Activated CD4-positive, alpha-beta memory T cell treated with anti-CD3 and anti-CD28 coated beads for 36 hours (primary cell): ENCODE measurements at regions not wholly inside any gene's neighbourhood (a gene's known extent, or its start where the extent isn't known, plus 50 kb on each side); places are given as distances from the start of the nearest gene placed in this dataset.

Experiments
- CTCF ChIA-PET: fragments of 350-600 bp; sonication (Branson Sonifier 250); formaldehyde crosslinking; loops from one replicate; lab custom pipeline; 2021; ENCODE audit warnings: antibody characterized with exemption, inconsistent platforms; lab: Charles Lee
- POLR2A ChIA-PET: fragments of 350-600 bp; sonication (Branson Sonifier 250); formaldehyde crosslinking; loops from one replicate; lab custom pipeline; 2021; ENCODE audit warnings: antibody characterized with exemption; lab: Charles Lee
- DNase-seq: peaks from one replicate; pipeline ENCODE4 v3.0.0-alpha.2; 2020
- H3K27ac Mint-ChIP-seq: one replicate; pipeline ENCODE4 v1.8.0; 2021; ENCODE audit warnings: mixed read lengths
- H3K27me3 Mint-ChIP-seq: one replicate; pipeline ENCODE4 v1.8.0; 2021; ENCODE audit warnings: mixed read lengths
- H3K36me3 Mint-ChIP-seq: one replicate; pipeline ENCODE4 v1.8.0; 2021; ENCODE audit warnings: mixed read lengths
- H3K4me1 Mint-ChIP-seq: one replicate; pipeline ENCODE4 v1.8.0; 2021; ENCODE audit warnings: low read depth, mixed read lengths
- H3K4me3 Mint-ChIP-seq: one replicate; pipeline ENCODE4 v1.8.0; 2021; ENCODE audit warnings: mild to moderate bottlenecking, mixed read lengths
- H3K9me3 Mint-ChIP-seq: one replicate; pipeline ENCODE4 v1.8.0; 2021; ENCODE audit warnings: mixed read lengths
- intact Hi-C: fragments of 100-400 bp; cut with micrococcal nuclease; formaldehyde crosslinking; loops from one replicate; pipeline ENCODE4 v1.15.1; 2023

DNA sequence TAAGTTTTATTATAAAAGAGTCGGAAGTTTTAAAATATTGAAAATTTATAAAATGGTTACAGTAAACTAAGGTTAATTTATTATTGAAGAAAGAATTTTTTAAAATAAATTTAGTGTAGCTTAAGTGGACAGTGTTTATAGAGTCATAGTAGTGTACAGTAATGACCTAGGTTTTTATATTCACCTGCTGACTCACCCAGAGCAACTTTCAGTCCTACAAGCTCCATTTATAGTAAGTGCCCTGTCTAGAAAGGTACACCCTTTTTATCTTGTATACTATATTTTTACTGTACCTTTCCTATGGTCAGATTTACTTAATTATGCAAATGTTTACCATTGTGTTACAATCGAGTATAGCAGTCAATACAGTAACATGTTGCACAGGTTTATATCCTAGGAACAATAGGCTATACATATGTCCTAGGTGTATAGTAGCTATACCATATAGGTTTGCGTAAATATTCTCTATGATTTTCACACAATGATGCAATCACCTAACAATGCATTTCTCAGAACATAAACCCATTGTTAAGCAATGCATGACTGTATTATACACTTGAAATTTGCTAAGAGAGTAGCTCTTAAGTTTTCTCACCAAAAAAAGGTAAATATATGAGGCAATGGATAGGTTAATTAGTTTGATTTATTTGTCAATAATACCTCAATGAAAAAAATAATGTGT lies 106.9 kb upstream of the CD96 start:
- no peaks in the 10 kb centered on the region for H3K36me3 Mint-ChIP-seq
- intact Hi-C loops: no loop called here
- H3K27ac Mint-ChIP-seq: no peak overlapping the region
- H3K4me1 Mint-ChIP-seq: no peaks in the 10 kb centered on the region
- H3K9me3 Mint-ChIP-seq: peaks cover 3% of the 10 kb centered on the region
- H3K27me3 Mint-ChIP-seq: no peaks in the 10 kb centered on the region
- DNase-seq: no peak
- ChIA-PET CTCF (no interaction called here), POLR2A (no interaction called here)
- no peak overlapping the region for H3K4me3 Mint-ChIP-seq

DNA sequence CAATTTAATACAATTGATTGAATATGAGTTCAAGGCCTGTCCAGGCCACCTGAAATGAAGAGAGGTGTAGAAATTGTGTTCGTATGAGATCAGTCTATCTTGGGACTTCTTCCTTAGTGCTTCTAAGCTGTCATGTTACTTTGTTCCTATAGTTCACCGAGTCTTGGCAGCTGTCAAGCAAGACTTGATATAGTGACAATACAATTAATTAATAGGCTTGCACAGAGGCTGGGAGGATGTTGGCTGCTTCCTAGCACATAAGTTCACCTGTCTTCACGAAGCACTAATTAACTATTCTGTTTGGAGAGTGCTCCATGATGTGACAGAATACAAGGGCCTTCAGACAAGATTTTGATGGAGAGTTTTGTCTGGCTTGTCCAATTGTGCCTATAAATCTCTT lies 103.7 kb upstream of the CD96 start:
- Mint-ChIP-seq H3K36me3 (no peaks in the 10 kb centered on the region), H3K4me3 (no peak overlapping the region), H3K27ac (no peak overlapping the region), H3K4me1 (no peaks in the 10 kb centered on the region), H3K27me3 (no peaks in the 10 kb centered on the region), H3K9me3 (peaks cover 3% of the 10 kb centered on the region)
- ChIA-PET CTCF (no interaction called here), POLR2A (no interaction called here)
- DNase-seq: no peak
- intact Hi-C loops: no loop called here

DNA sequence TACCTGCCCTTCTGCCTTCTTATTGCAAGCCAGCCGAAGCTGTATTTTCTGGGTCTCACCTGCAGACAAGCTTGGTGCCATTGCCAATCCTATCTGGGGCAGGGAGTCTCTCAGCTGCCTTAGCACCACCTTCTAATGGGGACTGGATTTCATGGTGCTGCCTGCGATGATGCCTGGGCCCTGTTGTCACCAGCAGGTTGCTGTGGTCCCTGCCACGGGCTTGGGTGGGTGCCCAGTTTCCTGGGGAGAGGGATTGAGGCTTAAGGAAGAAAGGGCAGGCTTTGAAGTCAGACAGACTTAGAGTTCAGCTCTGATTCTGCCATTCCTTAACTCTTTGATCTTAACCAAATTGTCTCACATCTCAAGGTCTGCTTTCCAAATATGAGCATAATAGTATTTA lies 87.4 kb upstream of the CD96 start:
- Mint-ChIP-seq H3K9me3 (no peaks in the 10 kb centered on the region), H3K4me3 (no peak overlapping the region), H3K27me3 (no peaks in the 10 kb centered on the region), H3K36me3 (no peaks in the 10 kb centered on the region), H3K4me1 (no peaks in the 10 kb centered on the region), H3K27ac (no peak overlapping the region)
- CTCF ChIA-PET: no interaction called here
- no peak for DNase-seq
- POLR2A ChIA-PET: no interaction called here
- intact Hi-C loops: no loop called here

DNA sequence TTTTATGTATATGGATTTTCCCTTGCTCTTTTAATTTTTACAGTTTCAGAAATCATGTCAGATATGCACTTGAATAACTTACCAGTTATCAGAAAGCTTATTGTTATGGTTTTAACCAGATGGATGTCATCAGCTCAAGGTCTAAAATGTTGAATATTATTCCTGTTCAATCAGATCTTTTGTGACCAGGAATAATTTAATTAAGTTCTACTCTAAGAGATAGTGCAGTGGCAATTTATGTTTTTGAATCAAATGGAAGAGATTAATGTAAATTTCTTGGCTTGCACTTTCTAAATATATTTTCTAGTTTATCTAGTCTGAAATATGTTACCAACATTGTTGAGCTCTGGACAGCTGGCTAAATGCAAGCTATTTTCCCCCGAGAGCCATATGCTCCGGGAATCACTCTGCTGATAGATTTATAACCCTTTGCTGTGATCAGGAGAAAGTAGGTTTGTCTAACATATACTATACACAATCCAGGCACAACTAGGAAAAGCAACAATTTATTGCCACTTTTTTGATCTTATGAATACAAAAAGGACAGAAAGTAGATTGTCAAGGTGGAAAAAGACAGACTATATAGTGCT lies 76.8 kb upstream of the CD96 start:
- Mint-ChIP-seq H3K36me3 (no peaks in the 10 kb centered on the region), H3K27ac (no peak overlapping the region), H3K27me3 (no peaks in the 10 kb centered on the region), H3K9me3 (peaks cover 4% of the 10 kb centered on the region), H3K4me1 (peaks cover 2% of the 10 kb centered on the region), H3K4me3 (no peak overlapping the region)
- DNase-seq: no peak
- POLR2A ChIA-PET: interaction anchor here (0.5 kb wide), 1 partner anchor 26 kb away, joined by 3 read pairs; no protein-coding TSS in a partner anchor
- intact Hi-C loops: no loop called here
- CTCF ChIA-PET: no interaction called here

DNA sequence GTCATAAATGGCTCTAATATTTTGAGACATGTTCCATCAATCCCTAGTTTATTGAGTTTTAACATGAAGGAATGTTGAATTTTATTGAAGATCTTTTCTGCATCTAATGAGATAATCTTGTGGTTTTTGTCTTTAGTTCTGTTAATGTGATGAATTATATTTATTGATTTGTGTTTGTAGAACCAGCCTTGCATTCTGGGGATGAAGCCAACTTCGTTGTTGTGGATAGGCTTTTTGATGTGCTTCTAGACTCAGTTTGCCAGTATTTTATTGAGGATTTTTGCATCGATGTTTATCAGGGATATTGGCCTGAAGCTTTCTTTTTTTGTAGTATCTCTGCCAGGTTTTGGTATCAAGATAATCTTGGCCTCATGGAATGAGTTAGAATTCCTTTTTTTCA lies 72.0 kb upstream of the CD96 start:
- intact Hi-C loops: no loop called here
- Mint-ChIP-seq H3K4me1 (peaks cover under 1% of the 10 kb centered on the region), H3K4me3 (no peak overlapping the region), H3K9me3 (peaks cover 6% of the 10 kb centered on the region), H3K27ac (no peak overlapping the region), H3K36me3 (no peaks in the 10 kb centered on the region), H3K27me3 (no peaks in the 10 kb centered on the region)
- no peak for DNase-seq
- POLR2A ChIA-PET: no interaction called here
- CTCF ChIA-PET: no interaction called here

DNA sequence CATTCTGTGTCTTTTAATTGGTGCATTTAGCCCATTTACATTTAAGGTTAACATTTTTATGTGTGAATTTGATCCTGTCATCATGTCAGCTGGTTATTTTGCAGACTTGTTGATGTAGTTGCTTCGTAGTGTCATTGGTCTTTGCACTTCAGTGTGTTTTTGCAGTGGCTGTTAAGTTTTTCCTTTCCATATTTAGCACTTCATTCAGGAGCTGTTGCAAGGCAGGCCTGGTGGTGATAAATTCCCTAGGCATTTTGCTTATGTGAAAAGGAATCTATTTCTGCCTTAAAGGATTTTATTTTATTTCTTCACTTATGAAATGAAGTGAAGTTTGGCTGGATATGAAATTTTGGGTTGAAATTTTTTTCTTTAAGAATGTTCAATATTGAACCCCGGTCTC lies 70.2 kb upstream of the CD96 start:
- peaks cover 6% of the 10 kb centered on the region for H3K9me3 Mint-ChIP-seq
- H3K4me1 Mint-ChIP-seq: no peaks in the 10 kb centered on the region
- H3K27me3 Mint-ChIP-seq: no peaks in the 10 kb centered on the region
- intact Hi-C loops: no loop called here
- no peaks in the 10 kb centered on the region for H3K36me3 Mint-ChIP-seq
- DNase-seq: no peak
- ChIA-PET CTCF (no interaction called here), POLR2A (no interaction called here)
- no peak overlapping the region for H3K4me3 Mint-ChIP-seq
- no peak overlapping the region for H3K27ac Mint-ChIP-seq

DNA sequence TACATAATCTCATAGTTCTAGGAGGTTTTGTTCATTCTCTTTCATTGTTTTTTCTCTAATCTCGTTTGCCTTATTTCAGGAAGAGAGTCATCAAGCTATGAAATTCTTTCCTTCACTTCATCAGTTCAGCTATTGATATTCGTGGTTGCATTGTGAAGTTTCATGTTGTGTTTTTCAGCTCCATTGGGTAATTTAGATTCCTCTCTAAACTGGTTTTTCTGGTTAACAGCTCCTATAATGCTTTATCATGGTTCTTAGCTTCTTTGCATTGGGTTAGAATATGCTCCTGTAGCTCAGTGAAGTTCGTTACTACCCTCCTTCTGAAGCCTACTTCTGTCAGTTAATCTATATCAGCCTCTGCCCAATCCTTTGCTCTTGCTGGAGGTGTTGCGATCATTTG lies 69.4 kb upstream of the CD96 start:
- Mint-ChIP-seq H3K27me3 (peaks cover 3% of the 10 kb centered on the region), H3K9me3 (peaks cover 6% of the 10 kb centered on the region), H3K4me3 (no peak overlapping the region), H3K27ac (no peak overlapping the region), H3K36me3 (no peaks in the 10 kb centered on the region), H3K4me1 (no peaks in the 10 kb centered on the region)
- intact Hi-C loops: no loop called here
- CTCF ChIA-PET: no interaction called here
- no peak for DNase-seq
- POLR2A ChIA-PET: interaction anchor here (0.9 kb wide), 1 partner anchor 10 kb away, joined by 3 read pairs; no protein-coding TSS in a partner anchor

DNA sequence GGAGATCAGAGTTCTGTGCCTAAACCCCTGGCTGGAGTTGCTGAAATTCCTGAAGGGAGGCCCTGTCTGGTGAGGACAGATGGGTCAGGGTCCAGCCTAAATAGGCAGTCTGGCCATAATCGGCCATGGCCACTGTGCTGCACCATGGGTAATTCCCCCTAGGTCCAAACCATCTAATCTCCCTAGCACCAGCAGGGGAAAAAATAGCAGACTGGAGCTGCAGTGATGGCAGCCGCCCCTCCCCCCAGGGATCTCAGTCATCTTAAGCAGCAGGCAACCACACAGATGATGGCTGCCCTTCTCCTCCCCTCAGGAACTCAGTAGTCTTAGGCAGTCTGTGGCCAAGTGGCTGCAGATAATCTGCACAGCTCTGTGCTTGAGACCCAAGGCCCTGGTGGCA lies 68.4 kb upstream of the CD96 start:
- no peak for DNase-seq
- no peaks in the 10 kb centered on the region for H3K36me3 Mint-ChIP-seq
- POLR2A ChIA-PET: no interaction called here

GRCh38 chr3:111476701-111477100 lies 65.3 kb upstream of the CD96 start:
- ChIA-PET POLR2A (no interaction called here), CTCF (no interaction called here)
- Mint-ChIP-seq H3K4me1 (no peaks in the 10 kb centered on the region), H3K36me3 (no peaks in the 10 kb centered on the region), H3K4me3 (no peak overlapping the region), H3K27ac (no peak overlapping the region), H3K9me3 (no peaks in the 10 kb centered on the region), H3K27me3 (peaks cover 3% of the 10 kb centered on the region)
- DNase-seq: no peak
- intact Hi-C loops: no loop called here

More for the DNA sequence above, 68.4 kb upstream of the CD96 start:
- Mint-ChIP-seq H3K27me3 (peaks cover 3% of the 10 kb centered on the region), H3K9me3 (peaks cover 4% of the 10 kb centered on the region), H3K27ac (no peak overlapping the region), H3K4me1 (no peaks in the 10 kb centered on the region), H3K4me3 (no peak overlapping the region)
- intact Hi-C loops: no loop called here
- CTCF ChIA-PET: no interaction called here

DNA sequence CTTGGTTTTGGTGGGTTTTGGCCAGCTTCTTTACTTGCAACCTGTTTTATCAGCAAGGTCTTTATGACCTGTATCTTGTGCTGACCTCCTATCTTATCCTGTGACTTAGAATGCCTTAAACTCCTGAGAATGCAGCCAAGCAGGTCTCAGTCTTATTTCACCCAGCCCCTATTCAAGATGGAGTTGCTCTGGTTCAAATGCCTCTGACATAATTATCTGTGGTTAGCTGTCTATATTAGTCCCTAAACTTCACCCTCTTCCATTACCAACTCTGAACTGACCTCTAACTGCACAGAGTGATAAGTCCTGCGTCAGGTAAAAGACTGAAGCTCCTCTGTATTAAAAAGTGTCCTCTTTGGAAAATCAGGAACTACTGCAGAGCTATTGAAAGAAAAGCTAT lies 61.9 kb upstream of the CD96 start:
- no peak overlapping the region for H3K4me3 Mint-ChIP-seq
- H3K4me1 Mint-ChIP-seq: no peaks in the 10 kb centered on the region
- no peaks in the 10 kb centered on the region for H3K36me3 Mint-ChIP-seq
- no peak for DNase-seq
- peaks cover 3% of the 10 kb centered on the region for H3K27me3 Mint-ChIP-seq
- ChIA-PET CTCF (no interaction called here), POLR2A (no interaction called here)
- H3K27ac Mint-ChIP-seq: no peak overlapping the region
- intact Hi-C loops: no loop called here
- H3K9me3 Mint-ChIP-seq: no peaks in the 10 kb centered on the region

DNA sequence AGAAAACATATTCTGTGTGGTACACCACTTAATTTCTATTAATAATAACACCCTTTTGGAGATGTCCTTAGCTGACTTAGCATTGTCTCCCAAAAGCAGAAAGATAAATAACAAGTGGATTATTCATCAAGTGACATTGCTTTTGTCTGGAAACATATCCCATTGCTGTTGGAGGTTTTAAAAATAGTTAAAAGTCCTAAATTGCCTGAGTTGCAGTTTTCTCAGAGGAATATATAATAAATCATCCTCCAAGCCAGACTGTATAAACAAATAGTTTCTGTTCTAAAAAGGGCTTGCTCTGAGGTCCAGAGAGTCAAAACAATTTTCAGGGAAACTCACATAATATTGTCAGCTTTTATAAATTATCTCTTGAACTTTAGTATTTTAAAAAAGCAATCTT lies 60.4 kb upstream of the CD96 start:
- peaks cover 2% of the 10 kb centered on the region for H3K9me3 Mint-ChIP-seq
- no peaks in the 10 kb centered on the region for H3K36me3 Mint-ChIP-seq
- POLR2A ChIA-PET: no interaction called here
- DNase-seq: no peak
- intact Hi-C loops: no loop called here
- CTCF ChIA-PET: no interaction called here
- no peaks in the 10 kb centered on the region for H3K4me1 Mint-ChIP-seq
- H3K27me3 Mint-ChIP-seq: peaks cover 3% of the 10 kb centered on the region
- H3K4me3 Mint-ChIP-seq: no peak overlapping the region
- H3K27ac Mint-ChIP-seq: no peak overlapping the region

DNA sequence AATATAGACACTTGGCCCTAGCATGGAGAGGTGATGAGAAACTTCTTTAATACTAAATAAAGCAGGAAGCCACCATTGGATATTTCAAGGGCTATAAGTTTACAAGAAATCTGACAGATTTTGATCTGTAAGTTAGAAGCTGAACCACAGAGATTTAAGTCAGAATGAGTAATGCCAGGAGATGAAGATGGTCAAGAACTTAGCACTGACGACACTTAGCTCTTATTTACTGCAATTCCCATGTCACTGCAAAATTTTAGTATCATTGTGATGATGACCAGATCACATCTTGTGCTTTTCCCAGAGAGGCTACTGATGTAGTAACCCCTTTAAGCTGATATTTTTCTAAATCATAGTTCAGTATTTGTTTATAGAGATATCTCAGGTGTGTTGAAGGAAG lies 59.4 kb upstream of the CD96 start:
- ChIA-PET CTCF (no interaction called here), POLR2A (interaction anchor here (0.8 kb wide), 1 partner anchor 10 kb away, joined by 3 read pairs; no protein-coding TSS in a partner anchor)
- H3K9me3 Mint-ChIP-seq: peaks cover 8% of the 10 kb centered on the region
- intact Hi-C loops: no loop called here
- no peak for DNase-seq
- H3K4me1 Mint-ChIP-seq: no peaks in the 10 kb centered on the region
- H3K36me3 Mint-ChIP-seq: peaks cover 3% of the 10 kb centered on the region
- H3K27ac Mint-ChIP-seq: no peak overlapping the region
- H3K4me3 Mint-ChIP-seq: no peak overlapping the region
- no peaks in the 10 kb centered on the region for H3K27me3 Mint-ChIP-seq

GRCh38 chr3:111485086-111485485 lies 56.9 kb upstream of the CD96 start:
- Mint-ChIP-seq H3K27me3 (no peaks in the 10 kb centered on the region), H3K4me3 (no peak overlapping the region), H3K4me1 (no peaks in the 10 kb centered on the region), H3K9me3 (peaks cover 10% of the 10 kb centered on the region), H3K27ac (no peak overlapping the region), H3K36me3 (peaks cover 7% of the 10 kb centered on the region)
- ChIA-PET POLR2A (no interaction called here), CTCF (no interaction called here)
- intact Hi-C loops: no loop called here
- DNase-seq: no peak
